Tibial nerve (tissue), 4 donors: ENCODE measurements at regions not wholly inside any gene's neighbourhood (a gene's known extent, or its start where the extent isn't known, plus 50 kb on each side); places are given as distances from the start of the nearest gene placed in this dataset.

Experiments used
- CTCF ChIP-seq, 5 experiments: fragments of 200-600 bp in 3 of 5; fragments of 450-650 bp in 2 of 5; sonication (generic) in 3 of 5; IDR thresholded peaks; one replicate each; pipeline ENCODE4 v1.5.1; 2016 to 2019; ENCODE audit warnings: antibody characterized with exemption in 5 of 5, mild to moderate bottlenecking in 3 of 5, moderate library complexity in 2 of 5
- EP300 ChIP-seq, 2 donors: sonication (generic); formaldehyde crosslinking; IDR thresholded peaks; one replicate each; pipeline ENCODE4 v1.6.1; 2017; ENCODE audit warnings: antibody characterized with exemption in 2 of 2, mild to moderate bottlenecking in 1 of 2
- POLR2A ChIP-seq, 2 donors: fragments of 450-650 bp; IDR thresholded peaks; one replicate each; pipeline ENCODE4 v1.6.1; 2017; ENCODE audit warnings: antibody characterized with exemption in 2 of 2, mild to moderate bottlenecking in 2 of 2, moderate library complexity in 2 of 2

GRCh38 chr3:27883266-27883665 is 161.1 kb upstream of the EOMES start:
- TF ChIP-seq CTCF (IDR thresholded peaks at IDR 0.05) (no peak), EP300 (IDR thresholded peaks at IDR 0.05) (no peak), POLR2A (IDR thresholded peaks at IDR 0.05) (no peak)
